ENCODE measurements at regions not wholly inside any gene's neighbourhood (a gene's known extent, or its start where the extent isn't known, plus 50 kb on each side); places are given as distances from the start of the nearest gene placed in this dataset.

GRCh38 chr20:55678126-55678525 lies 327.2 kb downstream of the CBLN4 start:
- no peak for TF ChIP-seq CTCF (conservative IDR thresholded peaks at IDR 0.05 in 1 of 2, IDR thresholded peaks at IDR 0.05 in 1 of 2; ENCODE audit: low read depth in 1 of 2, low read length in 2 of 2)
- no peak for TF ChIP-seq EZH2 (IDR thresholded peaks at IDR 0.05; ENCODE audit: low read length, missing control alignments)

All from fibroblast of lung (primary cell).